HG03521 (cell line): ENCODE measurements at regions not wholly inside any gene's neighbourhood (a gene's known extent, or its start where the extent isn't known, plus 50 kb on each side); places are given as distances from the start of the nearest gene placed in this dataset.
A peak's percentile ranks its signal among the peaks of the same experiment; 100 is the strongest.
"Not testable (repeated sequence)": the region's sequence is repeated elsewhere in the genome, so short reads cannot be mapped to it uniquely, and the experiment has no call there.

Experiments
- ATAC-seq: cut with Tn5 transposase; IDR thresholded peaks from one replicate; pipeline ENCODE4 v1.9.1; 2021; ENCODE audit warnings: mild to moderate bottlenecking, moderate library complexity; ENCODE audit not compliant: unreplicated experiment

GRCh38 chr13:50467156-50468110 is 376.1 kb downstream of the DLEU7 start:
- ATAC-seq: no peak

GRCh38 chr13:50468849-50469669 is 374.4 kb downstream of the DLEU7 start:
- no peak for ATAC-seq

- ATAC-seq: not testable (repeated sequence)
Measured at GRCh38 chr13:50473050-50473449, 370.4 kb downstream of the DLEU7 start.

GRCh38 chr13:50474088-50474662 is 369.3 kb downstream of the DLEU7 start:
- ATAC-seq: no peak

GRCh38 chr13:50476577-50477285 is 366.8 kb downstream of the DLEU7 start:
- ATAC-seq: no peak

- ATAC-seq: no peak
Measured at GRCh38 chr13:50481936-50482335, 361.6 kb downstream of the DLEU7 start.

GRCh38 chr13:50483416-50483815 is 360.1 kb downstream of the DLEU7 start:
- ATAC-seq: no peak

GRCh38 chr13:50484472-50485113 is 358.9 kb downstream of the DLEU7 start:
- no peak for ATAC-seq

GRCh38 chr13:50485979-50486935 is 357.2 kb downstream of the DLEU7 start:
- no peak for ATAC-seq

- no peak for ATAC-seq
Measured at GRCh38 chr13:50493683-50494082, 349.8 kb downstream of the DLEU7 start.

- no peak for ATAC-seq
Measured at GRCh38 chr13:50494138-50494537, 349.4 kb downstream of the DLEU7 start.

GRCh38 chr13:50503212-50503611 is 340.3 kb downstream of the DLEU7 start:
- not testable (repeated sequence) for ATAC-seq

- ATAC-seq: no peak
Measured at GRCh38 chr13:50509167-50509566, 334.3 kb downstream of the DLEU7 start.

GRCh38 chr13:50509771-50510441 is 333.6 kb downstream of the DLEU7 start:
- ATAC-seq: no peak

GRCh38 chr13:50510885-50511545 is 332.5 kb downstream of the DLEU7 start:
- ATAC-seq: not testable (repeated sequence)

- ATAC-seq: peak; percentile 52
Measured at GRCh38 chr13:50511877-50512341, 331.6 kb downstream of the DLEU7 start.

GRCh38 chr13:50512474-50513299 is 330.8 kb downstream of the DLEU7 start:
- ATAC-seq: peak; percentile 82
